IMR-90 (cell line): ENCODE measurements at regions not wholly inside any gene's neighbourhood (a gene's known extent, or its start where the extent isn't known, plus 50 kb on each side); places are given as distances from the start of the nearest gene placed in this dataset.

Source experiments
- BHLHE40 ChIP-seq: fragments of 150-350 bp; IDR thresholded peaks from 2 replicates; pipeline ENCODE4 v1.6.1; 2016; ENCODE audit warnings: mild to moderate bottlenecking, low read depth, low read length
- CEBPB ChIP-seq: IDR thresholded peaks from 2 replicates; pipeline ENCODE4 v1.6.1; 2012; ENCODE audit warnings: low read depth, low read length, improper control_type of control experiment
- CHD1 ChIP-seq: IDR thresholded peaks from 2 replicates; pipeline ENCODE4 v1.6.1; 2012; ENCODE audit warnings: low read depth, low read length, improper control_type of control experiment
- FOS ChIP-seq: fragments of 150-350 bp; IDR thresholded peaks from 2 replicates; pipeline ENCODE4 v1.6.1; 2016; ENCODE audit warnings: low read depth, low read length
- MAZ ChIP-seq: IDR thresholded peaks from 2 replicates; pipeline ENCODE4 v1.6.1; 2012; ENCODE audit warnings: low read depth, mild to moderate bottlenecking, low read length, improper control_type of control experiment, moderate library complexity, borderline replicate concordance
- MXI1 ChIP-seq: IDR thresholded peaks from 2 replicates; pipeline ENCODE4 v1.6.1; 2012; ENCODE audit warnings: low read depth, mild to moderate bottlenecking, low read length, moderate library complexity, borderline replicate concordance
- POLR2A ChIP-seq: IDR thresholded peaks from 2 replicates; pipeline ENCODE4 v1.6.1; 2012; ENCODE audit warnings: mild to moderate bottlenecking, low read depth, low read length
- RAD21 ChIP-seq: IDR thresholded peaks from 2 replicates; pipeline ENCODE4 v1.6.1; 2012; ENCODE audit warnings: low read length, improper control_type of control experiment
- RCOR1 ChIP-seq: IDR thresholded peaks from 2 replicates; pipeline ENCODE4 v1.6.1; 2012; ENCODE audit warnings: mild to moderate bottlenecking, low read length, improper control_type of control experiment; ENCODE audit not compliant: insufficient replicate concordance
- RFX5 ChIP-seq: IDR thresholded peaks from 2 replicates; pipeline ENCODE4 v1.8.0; 2012; ENCODE audit warnings: low read depth, mild to moderate bottlenecking, low read length, moderate library complexity
- SMC3 ChIP-seq: fragments of 150-350 bp; IDR thresholded peaks from 2 replicates; pipeline ENCODE4 v1.6.1; 2016; ENCODE audit warnings: low read depth, mild to moderate bottlenecking, antibody characterized with exemption, low read length, moderate library complexity
- TF ChIP-seq, protein P1 (sequence below): conservative IDR thresholded peaks from 2 replicates; pipeline ENCODE4 v1.5.1; 2012; ENCODE audit warnings: mild to moderate bottlenecking, low read depth, low read length, improper control_type of control experiment
- TF ChIP-seq, protein P2 (sequence below): fragments of 150-350 bp; IDR thresholded peaks from 2 replicates; pipeline ENCODE4 v1.6.1; 2016; ENCODE audit warnings: low read depth, mild to moderate bottlenecking, low read length, moderate library complexity, borderline replicate concordance

DNA sequence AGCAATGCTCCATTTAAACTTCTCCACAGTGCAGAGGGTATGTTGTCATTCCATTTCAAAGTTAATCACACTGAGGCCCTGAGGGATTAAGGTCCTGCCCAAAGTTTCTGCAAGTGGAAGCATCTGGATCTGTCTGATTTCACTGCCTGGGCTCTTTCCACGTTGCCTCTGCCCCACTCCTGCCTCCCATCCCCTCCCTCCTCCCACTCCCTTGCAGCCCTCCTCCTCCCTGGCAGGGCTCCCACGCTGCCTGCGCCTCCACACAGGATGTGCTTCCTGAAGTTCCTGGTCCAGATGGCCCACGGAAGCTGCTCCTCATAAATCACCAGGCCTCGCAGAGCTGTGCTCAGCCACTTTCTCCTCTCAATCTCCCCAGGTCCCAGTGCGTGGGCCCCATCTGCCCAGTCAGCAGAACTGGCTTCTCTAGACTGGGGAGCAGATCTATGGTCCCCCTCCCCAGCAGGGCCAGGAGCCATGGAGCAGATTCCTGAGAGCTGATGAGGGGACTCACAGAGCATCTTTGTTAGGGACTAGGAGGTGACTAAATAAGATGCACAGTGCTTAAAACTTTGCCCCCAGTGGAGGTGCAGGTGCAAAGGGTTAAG, 65.4 kb upstream of the MAFB start:
- no peak for TF ChIP-seq POLR2A
- TF ChIP-seq, protein P1, sequence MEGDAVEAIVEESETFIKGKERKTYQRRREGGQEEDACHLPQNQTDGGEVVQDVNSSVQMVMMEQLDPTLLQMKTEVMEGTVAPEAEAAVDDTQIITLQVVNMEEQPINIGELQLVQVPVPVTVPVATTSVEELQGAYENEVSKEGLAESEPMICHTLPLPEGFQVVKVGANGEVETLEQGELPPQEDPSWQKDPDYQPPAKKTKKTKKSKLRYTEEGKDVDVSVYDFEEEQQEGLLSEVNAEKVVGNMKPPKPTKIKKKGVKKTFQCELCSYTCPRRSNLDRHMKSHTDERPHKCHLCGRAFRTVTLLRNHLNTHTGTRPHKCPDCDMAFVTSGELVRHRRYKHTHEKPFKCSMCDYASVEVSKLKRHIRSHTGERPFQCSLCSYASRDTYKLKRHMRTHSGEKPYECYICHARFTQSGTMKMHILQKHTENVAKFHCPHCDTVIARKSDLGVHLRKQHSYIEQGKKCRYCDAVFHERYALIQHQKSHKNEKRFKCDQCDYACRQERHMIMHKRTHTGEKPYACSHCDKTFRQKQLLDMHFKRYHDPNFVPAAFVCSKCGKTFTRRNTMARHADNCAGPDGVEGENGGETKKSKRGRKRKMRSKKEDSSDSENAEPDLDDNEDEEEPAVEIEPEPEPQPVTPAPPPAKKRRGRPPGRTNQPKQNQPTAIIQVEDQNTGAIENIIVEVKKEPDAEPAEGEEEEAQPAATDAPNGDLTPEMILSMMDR, result no peak
- TF ChIP-seq, protein P2, sequence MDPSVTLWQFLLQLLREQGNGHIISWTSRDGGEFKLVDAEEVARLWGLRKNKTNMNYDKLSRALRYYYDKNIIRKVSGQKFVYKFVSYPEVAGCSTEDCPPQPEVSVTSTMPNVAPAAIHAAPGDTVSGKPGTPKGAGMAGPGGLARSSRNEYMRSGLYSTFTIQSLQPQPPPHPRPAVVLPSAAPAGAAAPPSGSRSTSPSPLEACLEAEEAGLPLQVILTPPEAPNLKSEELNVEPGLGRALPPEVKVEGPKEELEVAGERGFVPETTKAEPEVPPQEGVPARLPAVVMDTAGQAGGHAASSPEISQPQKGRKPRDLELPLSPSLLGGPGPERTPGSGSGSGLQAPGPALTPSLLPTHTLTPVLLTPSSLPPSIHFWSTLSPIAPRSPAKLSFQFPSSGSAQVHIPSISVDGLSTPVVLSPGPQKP, result no peak
- no peak for TF ChIP-seq RAD21
- no peak for TF ChIP-seq RFX5
- no peak for TF ChIP-seq MXI1
- no peak for TF ChIP-seq CEBPB
- no peak for TF ChIP-seq CHD1
- TF ChIP-seq FOS, result no peak
- no peak for TF ChIP-seq MAZ
- no peak for TF ChIP-seq BHLHE40
- no peak for TF ChIP-seq RCOR1
- TF ChIP-seq SMC3, result no peak
